Caki2 (cell line): ENCODE measurements at regions not wholly inside any gene's neighbourhood (a gene's known extent, or its start where the extent isn't known, plus 50 kb on each side); places are given as distances from the start of the nearest gene placed in this dataset.
"Not testable (repeated sequence)": the region's sequence is repeated elsewhere in the genome, so short reads cannot be mapped to it uniquely, and the experiment has no call there.

ENCODE experiments used
- DNase-seq: peaks from one replicate; pipeline ENCODE4 v3.0.0-alpha.2; 2015; ENCODE audit warnings: low read depth
- in situ Hi-C: cut with HindIII; loops from 2 replicates; pipeline ENCODE4 v1.10.0; 2016; ENCODE audit warnings: low sequenced_read_pairs, low pct_unique_long_range_greater_than_20kb, mixed read lengths

GRCh38 chr18:30675493-30675892 is 367.0 kb downstream of the DSC3 start:
- in situ Hi-C loops: no loop called here
- DNase-seq: no peak

DNA sequence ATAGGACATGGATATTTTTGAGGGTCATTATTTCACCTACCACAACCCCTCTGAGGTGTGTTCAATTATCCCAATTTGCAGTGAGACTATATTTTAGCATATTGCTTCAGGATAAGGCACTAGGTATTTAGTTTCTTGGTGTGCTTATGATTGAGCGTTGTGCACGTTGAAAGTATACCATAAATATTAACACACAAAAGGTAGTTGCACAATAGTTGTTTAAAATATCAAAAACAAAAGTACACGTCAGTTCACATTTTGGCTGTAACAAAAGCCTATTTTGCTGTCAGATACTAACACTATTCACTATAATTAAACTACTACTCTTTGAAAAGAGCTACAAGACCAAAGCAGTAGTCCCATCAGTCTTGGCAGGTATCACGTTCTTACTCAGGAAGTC is 367.5 kb downstream of the DSC3 start:
- in situ Hi-C loops: no loop called here
- no peak for DNase-seq

GRCh38 chr18:30674596-30674995 is 367.9 kb downstream of the DSC3 start:
- DNase-seq: no peak
- in situ Hi-C loops: no loop called here

DNA sequence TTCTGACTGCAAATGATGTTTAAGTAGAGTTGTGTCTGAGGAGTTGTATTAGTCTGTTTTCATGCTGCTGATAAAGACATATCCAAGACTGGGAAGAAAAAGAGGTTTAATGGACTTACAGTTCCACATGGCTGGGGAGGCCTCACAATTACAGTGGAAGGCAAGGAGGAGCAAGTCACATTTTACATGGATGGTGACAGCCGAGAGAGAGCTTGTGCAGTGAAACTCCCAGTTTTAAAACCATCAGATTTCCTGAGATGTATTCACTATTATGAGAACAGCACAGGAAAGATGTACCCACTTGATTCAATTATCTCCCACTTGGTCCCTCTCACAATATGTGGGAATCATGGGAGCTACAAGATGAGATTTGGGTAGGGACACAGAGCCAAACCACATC is 370.1 kb downstream of the DSC3 start:
- in situ Hi-C loops, DNase-seq: not testable (repeated sequence)

DNA sequence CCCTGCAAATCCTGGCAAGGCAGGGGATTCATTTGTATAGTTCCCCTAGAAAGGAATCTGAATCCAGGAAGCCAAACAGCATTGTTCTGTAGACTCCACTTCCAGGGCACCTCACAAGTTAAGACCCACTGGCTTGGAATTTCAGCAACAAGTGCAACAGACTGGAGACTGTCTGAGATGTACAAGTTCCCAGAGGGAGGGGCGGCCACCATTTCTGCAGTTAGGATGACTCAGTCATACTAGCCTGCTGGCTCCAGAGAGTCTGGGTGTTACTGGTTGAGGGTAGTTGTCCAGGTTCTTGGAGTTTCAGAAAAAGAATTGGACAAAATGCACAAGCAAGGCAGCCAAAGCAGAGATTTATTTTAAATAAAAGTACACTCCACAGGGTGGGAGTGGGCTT is 384.2 kb downstream of the DSC3 start:
- in situ Hi-C loops: no loop called here
- no peak for DNase-seq

GRCh38 chr18:30652387-30652786 is 390.2 kb downstream of the DSC3 start:
- no peak for DNase-seq
- in situ Hi-C loops: no loop called here

- in situ Hi-C loops: no loop called here
- no peak for DNase-seq
These were observed 392.0 kb downstream of the DSC3 start for GRCh38 chr18:30650499-30650898.

DNA sequence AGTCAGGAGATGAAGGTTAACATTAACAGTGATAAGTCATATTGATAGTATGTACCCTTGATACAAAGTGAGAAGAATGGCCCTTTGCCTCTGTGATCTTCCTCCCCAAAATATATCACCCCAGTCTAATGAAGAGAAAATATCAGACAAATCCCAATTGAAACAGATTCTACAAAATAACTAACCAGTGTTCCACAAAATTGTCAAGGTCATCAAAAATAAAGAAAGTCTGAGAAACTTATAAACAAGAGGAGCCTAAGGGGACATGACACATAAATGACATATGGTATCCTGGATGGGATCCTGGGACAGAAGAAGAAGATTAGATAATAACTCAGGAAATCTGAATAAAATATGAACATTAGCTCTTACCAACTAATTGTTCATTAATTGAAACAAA is 398.4 kb downstream of the DSC3 start:
- in situ Hi-C loops: no loop called here
- no peak for DNase-seq

DNA sequence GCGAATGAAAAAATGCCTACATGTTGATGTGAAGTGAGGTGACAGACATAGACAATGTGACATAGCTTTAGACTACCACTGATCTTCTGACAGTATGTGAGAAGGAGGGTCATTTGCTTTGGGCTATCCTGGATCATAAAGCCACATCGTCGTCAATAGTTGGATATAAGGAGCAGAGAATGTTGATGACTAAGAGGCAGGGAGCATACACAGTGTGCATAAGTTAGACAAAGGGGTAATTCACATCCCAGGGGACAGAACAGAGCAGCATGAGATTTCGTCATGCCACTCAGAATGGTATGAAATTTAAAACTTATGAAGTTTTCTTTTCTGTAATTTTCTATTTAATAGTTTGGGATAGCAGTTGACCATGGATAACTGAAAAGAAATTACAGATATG is 403.2 kb downstream of the DSC3 start:
- DNase-seq: no peak
- in situ Hi-C loops: no loop called here

DNA sequence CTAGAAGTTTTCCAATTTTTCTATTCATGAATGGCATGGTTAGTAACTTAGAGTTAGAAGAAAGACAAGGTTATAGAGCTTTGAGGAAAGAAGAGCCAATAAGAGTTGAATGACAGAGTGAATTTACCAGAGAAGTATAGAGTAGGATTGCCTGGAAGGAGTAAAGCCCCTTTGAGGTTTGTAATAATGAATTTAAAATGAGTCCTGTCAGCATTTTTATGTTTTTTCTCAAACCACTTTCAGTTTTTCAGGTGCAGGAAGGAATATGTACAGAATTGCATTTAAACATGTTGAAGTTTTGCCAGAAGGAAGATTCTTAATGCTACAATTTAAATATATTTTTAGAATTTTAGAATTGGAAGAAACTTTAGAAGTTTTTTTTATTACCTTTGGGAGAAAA is 408.3 kb downstream of the DSC3 start:
- no peak for DNase-seq
- in situ Hi-C loops: no loop called here

- DNase-seq: no peak
- in situ Hi-C loops: no loop called here
These were observed 410.4 kb downstream of the DSC3 start for GRCh38 chr18:30632071-30632698.

DNA sequence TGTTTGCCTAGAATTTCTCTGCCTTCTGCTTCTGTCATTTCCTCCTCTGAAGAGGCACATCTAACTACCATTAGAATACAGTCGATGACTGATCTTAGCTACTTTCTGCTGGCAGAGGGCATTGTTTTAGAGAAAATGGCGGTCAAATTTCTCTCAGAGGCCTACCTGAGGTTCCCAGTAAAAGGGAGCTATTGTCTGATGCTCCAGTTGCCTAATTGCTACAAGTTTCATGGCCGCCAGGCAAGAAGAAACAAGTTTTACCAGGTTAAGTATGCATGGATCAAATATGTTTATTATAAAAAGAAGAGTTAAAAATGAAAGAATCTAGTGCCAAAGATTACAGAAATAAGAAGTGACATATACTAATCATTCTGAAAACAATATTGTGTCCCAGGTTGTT is 416.6 kb downstream of the DSC3 start:
- in situ Hi-C loops: no loop called here
- no peak for DNase-seq

GRCh38 chr18:30623401-30624065 is 419.0 kb downstream of the DSC3 start:
- in situ Hi-C loops: no loop called here
- no peak for DNase-seq

- in situ Hi-C loops: no loop called here
- no peak for DNase-seq
These were observed 419.9 kb downstream of the DSC3 start for GRCh38 chr18:30622635-30623034.

DNA sequence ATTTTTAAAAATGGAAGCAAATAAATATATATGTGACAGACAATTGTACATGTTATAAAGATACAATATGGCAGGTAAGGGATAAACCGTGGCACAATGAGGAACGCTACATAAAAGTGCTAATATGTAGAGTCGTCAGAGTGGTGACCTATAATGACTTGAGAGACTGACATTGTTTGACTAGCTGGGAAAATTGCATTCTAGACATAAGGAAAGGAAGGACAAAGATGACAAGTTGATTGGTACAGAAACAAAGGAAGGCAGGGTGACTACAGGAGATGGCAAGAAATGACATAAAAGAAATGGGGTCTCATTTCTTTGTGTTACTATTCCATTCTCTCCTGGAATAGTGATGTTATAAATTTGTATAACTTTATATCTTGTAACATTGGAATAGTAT is 420.4 kb downstream of the DSC3 start:
- in situ Hi-C loops: no loop called here
- no peak for DNase-seq

- in situ Hi-C loops: no loop called here
These were observed 424.0 kb downstream of the DSC3 start for GRCh38 chr18:30618567-30618966.

DNA sequence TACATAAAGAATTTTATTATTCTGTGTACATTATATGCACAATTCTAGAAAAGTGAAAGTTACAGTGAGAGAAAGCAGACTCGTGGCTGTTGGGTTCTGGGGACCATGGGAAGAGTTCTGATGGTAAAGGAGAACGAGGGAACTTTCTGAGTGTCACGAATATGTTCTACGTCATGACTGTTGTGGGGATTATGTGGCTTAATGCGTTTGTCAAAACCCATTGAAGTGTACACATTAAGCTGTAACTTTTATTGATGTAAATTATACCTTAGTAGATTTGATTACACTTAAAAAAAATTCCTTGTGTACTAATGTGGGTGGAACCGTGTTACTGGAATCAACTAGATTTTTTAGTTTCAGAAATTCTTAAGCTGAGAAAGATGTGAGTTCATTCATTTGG is 426.1 kb downstream of the DSC3 start:
- DNase-seq: no peak
- in situ Hi-C loops: no loop called here

More at GRCh38 chr18:30618567-30618966, 424.0 kb downstream of the DSC3 start:
- no peak for DNase-seq

GRCh38 chr18:30613467-30613801 is 429.1 kb downstream of the DSC3 start:
- in situ Hi-C loops: no loop called here
- no peak for DNase-seq

DNA sequence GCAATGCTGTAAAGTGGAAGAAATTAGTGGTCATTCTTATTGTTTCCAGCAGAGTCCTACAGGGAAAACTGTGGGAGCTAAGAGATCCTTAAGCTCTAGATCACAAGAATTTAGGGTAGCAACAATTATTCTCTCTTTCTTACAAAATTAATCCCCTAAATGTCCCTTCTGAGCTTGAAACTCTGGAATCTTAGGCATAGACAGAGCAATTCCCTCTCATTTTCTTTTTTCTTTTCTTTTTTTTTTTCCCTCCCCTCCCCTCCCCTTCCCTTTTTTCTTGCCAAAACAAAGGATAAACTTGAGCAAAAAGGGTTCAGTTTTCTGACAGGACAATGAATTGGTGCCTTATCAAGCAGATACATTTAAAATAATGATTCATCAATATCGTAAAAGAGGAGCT is 441.0 kb downstream of the DSC3 start:
- no peak for DNase-seq
- in situ Hi-C loops: no loop called here

- no peak for DNase-seq
- in situ Hi-C loops: no loop called here
These were observed 445.3 kb downstream of the DSC3 start for GRCh38 chr18:30597202-30597601.
